HepG2 (cell line): ENCODE measurements at regions not wholly inside any gene's neighbourhood (a gene's known extent, or its start where the extent isn't known, plus 50 kb on each side); places are given as distances from the start of the nearest gene placed in this dataset.

Experiments used
- ATAC-seq: fragments of 200-7000 bp; cut with Tn5 transposase; 3 replicates; pipeline ENCODE4 v1.9.1; 2020; ENCODE audit warnings: mild to moderate bottlenecking, moderate library complexity
- BruUV-seq: library from RNA; stranded (reverse); fragments of 400-500 nt; replicated peaks from 2 replicates; lab custom pipeline; 2021; lab: Mats Ljungman, UMichigan
- CTCF ChIA-PET: fragments of 300-600 bp; formaldehyde crosslinking; extraction: SDS; loops from one replicate; lab custom pipeline; 2021; ENCODE audit warnings: low total read pairs, inconsistent platforms, low intra/inter-chr PET ratio; lab: Yijun Ruan, JAX
- POLR2A ChIA-PET: fragments of 350-600 bp; sonication (Branson Sonifier 250); formaldehyde crosslinking; loops from one replicate; lab custom pipeline; 2020; ENCODE audit warnings: antibody characterized with exemption, inconsistent platforms; lab: Yijun Ruan, JAX
- DNase-seq: peaks from one replicate; pipeline ENCODE4 v3.0.0-alpha.2; 2015; ENCODE audit warnings: low spot score
- FAIRE-seq: peaks from 3 replicates; lab custom pipeline; 2011; peaks lifted over from hg19 to GRCh38; lab: Jason Lieb, UNC
- H2AFZ ChIP-seq: one replicate; pipeline ENCODE4 v1.6.1; 2011; ENCODE audit warnings: low read length, inconsistent platforms
- H3K27ac ChIP-seq: fragments of 300-600 bp; 3 replicates; pipeline ENCODE4 v1.8.0; 2011; ENCODE audit warnings: mixed run types, mild to moderate bottlenecking, mixed read lengths, low read length, inconsistent platforms; ENCODE audit not compliant: insufficient read depth; ENCODE audit errors: extremely low read length
- H3K27me3 ChIP-seq, 2 experiments: fragments of 200-600 bp in 1 of 2; 2 replicates in 1 of 2; 3 replicates in 1 of 2; pipeline versions ENCODE4 v1.6.0 to v1.8.0; 2011; ENCODE audit warnings: low read length in 2 of 2, mild to moderate bottlenecking in 2 of 2, moderate library complexity in 2 of 2, inconsistent platforms in 1 of 2; ENCODE audit not compliant: insufficient read depth in 2 of 2, control insufficient read depth in 1 of 2
- H3K36me3 ChIP-seq, 2 experiments: fragments of 200-600 bp in 1 of 2; replicated peaks in 1 of 2; 2 replicates in 1 of 2; 3 replicates in 1 of 2; pipeline versions ENCODE4 v1.5.1 to v1.8.0; 2011; ENCODE audit warnings: low read length in 2 of 2, inconsistent platforms in 1 of 2; ENCODE audit not compliant: insufficient read depth in 2 of 2, control insufficient read depth in 1 of 2
- H3K4me1 ChIP-seq: 2 replicates; pipeline ENCODE4 v1.5.1; 2012; ENCODE audit warnings: low read length, inconsistent platforms; ENCODE audit not compliant: insufficient read depth
- H3K4me2 ChIP-seq: 2 replicates; pipeline ENCODE4 v1.6.0; 2011; ENCODE audit warnings: low read depth, low read length, inconsistent platforms
- H3K4me3 ChIP-seq, 3 experiments: fragments of 200-600 bp in 1 of 3; sonication (generic), shearing (Covaris generic) in 1 of 3; replicated peaks in 1 of 3; 2 replicates each; pipeline ENCODE4 v1.5.1; 2011 to 2016; ENCODE audit warnings: low read length in 3 of 3, inconsistent platforms in 2 of 3, low read depth in 2 of 3, mild to moderate bottlenecking in 2 of 3, control low read depth in 1 of 3, mixed read lengths in 1 of 3; ENCODE audit not compliant: insufficient read depth in 1 of 3
- H3K79me2 ChIP-seq: one replicate; pipeline ENCODE4 v1.6.1; 2011; ENCODE audit warnings: low read length, inconsistent platforms; ENCODE audit not compliant: insufficient read depth
- H3K9ac ChIP-seq: 2 replicates; pipeline ENCODE4 v1.6.0; 2011; ENCODE audit warnings: mild to moderate bottlenecking, low read depth, low read length, inconsistent platforms; ENCODE audit not compliant: insufficient read depth
- H3K9me3 ChIP-seq: 2 replicates; pipeline ENCODE4 v1.5.1; 2012; ENCODE audit warnings: mild to moderate bottlenecking, low read length
- H4K20me1 ChIP-seq: 2 replicates; pipeline ENCODE4 v1.6.0; 2011; ENCODE audit warnings: inconsistent platforms, mild to moderate bottlenecking, low read length, moderate library complexity; ENCODE audit not compliant: insufficient read depth
- ARNT ChIP-seq: fragments of 450-650 bp; IDR thresholded peaks from 2 replicates; pipeline ENCODE4 v1.6.1; 2017
- ATM ChIP-seq: fragments of 450-650 bp; IDR thresholded peaks from 2 replicates; pipeline ENCODE4 v1.7.1; 2017; ENCODE audit warnings: mild to moderate bottlenecking, borderline replicate concordance
- HMG20B ChIP-seq: conservative IDR thresholded peaks from 2 replicates; pipeline ENCODE4 v1.6.1; 2016; ENCODE audit warnings: missing genetic modification reagents, missing compliant biosample characterization
- POLR2AphosphoS2 ChIP-seq: IDR thresholded peaks from 2 replicates; pipeline ENCODE4 v1.6.1; 2011; ENCODE audit warnings: low read depth, low read length, improper control_type of control experiment
- SAFB2 ChIP-seq: sonication (generic); formaldehyde crosslinking; IDR thresholded peaks from 2 replicates; pipeline ENCODE4 v1.5.1; 2020; ENCODE audit warnings: missing genetic modification reagents, low read depth, mild to moderate bottlenecking, borderline replicate concordance
- ZNF234 ChIP-seq: sonication (generic); formaldehyde crosslinking; conservative IDR thresholded peaks from 2 replicates; pipeline ENCODE4 v1.5.1; 2020; ENCODE audit warnings: mild to moderate bottlenecking, missing genetic modification reagents
- ZNF235 ChIP-seq: sonication (generic); formaldehyde crosslinking; IDR thresholded peaks from 2 replicates; pipeline ENCODE4 v1.8.1; 2023; ENCODE audit warnings: mild to moderate bottlenecking, missing genetic modification reagents, borderline replicate concordance
- ZNF350 ChIP-seq: sonication (generic); formaldehyde crosslinking; IDR thresholded peaks from 2 replicates; pipeline ENCODE4 v1.4.0; 2020; ENCODE audit warnings: mild to moderate bottlenecking, low read depth, missing genetic modification reagents, borderline replicate concordance
- ZNF431 ChIP-seq: sonication (generic); formaldehyde crosslinking; IDR thresholded peaks from 2 replicates; pipeline ENCODE4 v1.9.0; 2022; ENCODE audit warnings: missing genetic modification reagents, low read depth, mild to moderate bottlenecking, borderline replicate concordance
- ZNF652 ChIP-seq: IDR thresholded peaks from 2 replicates; pipeline ENCODE4 v1.6.1; 2016; ENCODE audit warnings: low read depth, borderline replicate concordance
- ZNF879 ChIP-seq: sonication (generic); formaldehyde crosslinking; IDR thresholded peaks from 2 replicates; pipeline ENCODE4 v1.8.1; 2023; ENCODE audit warnings: missing genetic modification reagents
- WGBS: methylation state at CpG from one replicate; pipeline ENCODE4 v1.1.6; 2017; ENCODE audit warnings: low lambda C conversion rate; 5-methylcytosine and 5-hydroxymethylcytosine counted together
- in situ Hi-C: cut with HindIII; loops from 2 replicates; pipeline ENCODE4 v1.10.0; 2017; ENCODE audit warnings: low pct_unique_long_range_greater_than_20kb; ENCODE audit not compliant: extremely low pct_ligation_motif_present
- intact Hi-C: fragments of 100-400 bp; cut with micrococcal nuclease; formaldehyde crosslinking; loops from one replicate; pipeline ENCODE4 v1.10.0; 2022; ENCODE audit not compliant: unreplicated experiment
- TF ChIP-seq, protein P1 (sequence below): sonication (generic); formaldehyde crosslinking; IDR thresholded peaks from 2 replicates; pipeline ENCODE4 v1.9.0; 2021; ENCODE audit warnings: missing genetic modification reagents, borderline replicate concordance

DNA sequence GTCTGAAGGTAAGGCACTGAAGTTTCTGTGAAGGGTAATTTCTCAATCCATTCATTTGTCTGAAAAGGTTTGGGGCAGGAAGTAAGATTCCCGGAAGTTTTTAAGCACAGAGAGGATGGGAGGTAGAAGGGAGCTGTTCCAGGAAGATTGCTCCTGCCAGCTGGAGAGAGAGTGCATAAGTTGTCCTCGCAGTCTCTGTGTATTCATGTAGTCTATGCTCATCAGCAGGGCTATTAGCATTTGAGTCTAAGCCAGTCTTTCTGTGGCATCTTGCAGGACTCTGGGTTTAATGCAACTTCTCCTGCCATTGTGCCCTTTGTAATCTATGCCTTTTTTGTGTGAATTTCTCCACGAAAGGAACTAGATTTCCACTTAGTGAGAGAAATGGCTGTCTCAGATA lies 140.8 kb upstream of the FGGY start (continued):
- TF ChIP-seq, protein P1, sequence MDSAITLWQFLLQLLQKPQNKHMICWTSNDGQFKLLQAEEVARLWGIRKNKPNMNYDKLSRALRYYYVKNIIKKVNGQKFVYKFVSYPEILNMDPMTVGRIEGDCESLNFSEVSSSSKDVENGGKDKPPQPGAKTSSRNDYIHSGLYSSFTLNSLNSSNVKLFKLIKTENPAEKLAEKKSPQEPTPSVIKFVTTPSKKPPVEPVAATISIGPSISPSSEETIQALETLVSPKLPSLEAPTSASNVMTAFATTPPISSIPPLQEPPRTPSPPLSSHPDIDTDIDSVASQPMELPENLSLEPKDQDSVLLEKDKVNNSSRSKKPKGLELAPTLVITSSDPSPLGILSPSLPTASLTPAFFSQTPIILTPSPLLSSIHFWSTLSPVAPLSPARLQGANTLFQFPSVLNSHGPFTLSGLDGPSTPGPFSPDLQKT, result no peak
- TF ChIP-seq ATM, result no peak

DNA sequence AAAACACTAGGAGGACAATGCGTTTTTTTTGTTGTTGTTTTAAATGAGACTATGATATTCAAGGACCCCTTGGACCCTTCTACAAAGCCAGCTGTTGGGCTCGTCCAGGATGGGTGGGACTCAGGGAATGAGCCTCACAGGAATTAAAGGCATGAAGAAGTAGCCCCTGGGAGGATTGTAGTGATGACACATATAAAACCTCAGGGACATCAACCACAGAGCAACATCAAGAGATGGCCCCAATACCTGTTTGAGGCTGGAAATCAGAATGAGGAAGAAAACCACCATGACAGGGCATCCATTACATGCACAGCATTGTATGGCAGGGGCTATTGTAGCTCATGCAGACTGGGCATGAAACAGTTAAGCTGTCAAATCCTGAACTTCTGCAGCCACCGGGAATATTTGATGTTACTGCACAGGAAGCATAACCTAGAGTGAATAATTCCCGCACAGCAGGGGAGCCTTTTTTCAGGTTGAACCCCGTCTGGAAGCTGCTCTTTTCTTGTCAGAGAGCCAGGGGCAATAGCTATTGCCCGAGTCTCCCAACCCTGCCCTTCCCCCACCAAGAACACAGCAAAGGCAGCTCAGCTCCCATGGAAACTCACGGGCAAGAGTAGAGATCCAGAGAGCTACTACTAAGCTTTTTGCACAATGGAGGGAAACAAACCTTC lies 140.2 kb upstream of the FGGY start:
- CTCF ChIA-PET, result no interaction called here
- no peak for ATAC-seq
- H3K4me3 ChIP-seq, result no peak overlapping the region
- TF ChIP-seq ARNT, result no peak
- TF ChIP-seq ZNF652 (CRISPR knock-in tag), result peak; percentile 77
- TF ChIP-seq HMG20B (CRISPR knock-in tag), result no peak
- no peak for TF ChIP-seq ZNF235 (CRISPR knock-in tag)
- WGBS, result 0% methylated on average over 4 of the region's 7 CpGs
- intact Hi-C loops, result no loop called here
- peaks cover 6% of the 10 kb centered on the region for H3K9me3 ChIP-seq
- H4K20me1 ChIP-seq, result no peaks in the 10 kb centered on the region
- POLR2A ChIA-PET, result no interaction called here
- H3K36me3 ChIP-seq, result no peaks in the 10 kb centered on the region
- H3K4me1 ChIP-seq, result peaks cover 3% of the 10 kb centered on the region
- FAIRE-seq, result no peak
- H3K27ac ChIP-seq, result no peak overlapping the region
- H3K4me2 ChIP-seq, result no peak overlapping the region
- no peak overlapping the region for H3K9ac ChIP-seq
- BruUV-seq, result no TSS peak
- H3K79me2 ChIP-seq, result no peaks in the 10 kb centered on the region
- H3K27me3 ChIP-seq, result 0 out of 5 replicates have a peak, but pooled peaks cover 0 to 6% of the 10 kb centered on the region in 2 experiments
- in situ Hi-C loops, result no loop called here
- no peak overlapping the region for H2AFZ ChIP-seq
- DNase-seq, result no peak

DNA sequence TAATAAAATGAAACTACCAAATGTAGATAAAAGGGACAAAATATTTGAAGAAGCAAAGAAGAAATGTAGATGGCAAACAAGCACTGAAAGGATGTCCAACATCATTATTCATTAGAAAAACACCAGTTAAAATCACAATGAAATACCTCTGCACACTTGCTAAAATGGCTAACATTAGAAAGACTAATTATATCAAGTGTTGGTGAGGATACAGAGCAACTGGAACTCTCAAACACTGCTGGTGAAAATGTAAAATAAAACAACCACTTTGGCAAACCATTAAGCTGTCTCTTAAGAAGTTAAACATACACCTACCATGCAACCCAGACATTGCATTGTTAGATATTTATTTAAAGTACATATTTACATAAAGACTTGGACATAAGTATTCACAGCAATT lies 138.6 kb upstream of the FGGY start:
- DNase-seq (no peak), FAIRE-seq (no peak), ATAC-seq (no peak)
- no TSS peak for BruUV-seq
- Histone ChIP-seq H3K9me3 (peaks cover 6% of the 10 kb centered on the region), H3K36me3 (no peaks in the 10 kb centered on the region), H3K27me3 (0 out of 5 replicates have a peak, but pooled peaks cover 0 to 2% of the 10 kb centered on the region in 2 experiments), H3K4me2 (no peak overlapping the region), H4K20me1 (no peaks in the 10 kb centered on the region), H2AFZ (no peak overlapping the region), H3K9ac (no peak overlapping the region), H3K79me2 (no peaks in the 10 kb centered on the region), H3K27ac (no peak overlapping the region), H3K4me1 (no peaks in the 10 kb centered on the region), H3K4me3 (no peak overlapping the region)
- intact Hi-C loops (no loop called here), in situ Hi-C loops (no loop called here)
- no peak for TF ChIP-seq ZNF350 (CRISPR knock-in tag)
- TF ChIP-seq ZNF431, result no peak
- TF ChIP-seq ZNF234 (CRISPR knock-in tag), result no peak
- TF ChIP-seq SAFB2 (CRISPR knock-in tag), result no peak
- TF ChIP-seq ZNF879 (CRISPR knock-in tag), result no peak
- TF ChIP-seq POLR2AphosphoS2, result no peak
- CTCF ChIA-PET, result no interaction called here
- POLR2A ChIA-PET, result no interaction called here
